ENCODE measurements at regions not wholly inside any gene's neighbourhood (a gene's known extent, or its start where the extent isn't known, plus 50 kb on each side); places are given as distances from the start of the nearest gene placed in this dataset.

GRCh38 chr7:67847092-67847787 is 850.6 kb downstream of the TYW1 start:
- TF ChIP-seq, protein P1, sequence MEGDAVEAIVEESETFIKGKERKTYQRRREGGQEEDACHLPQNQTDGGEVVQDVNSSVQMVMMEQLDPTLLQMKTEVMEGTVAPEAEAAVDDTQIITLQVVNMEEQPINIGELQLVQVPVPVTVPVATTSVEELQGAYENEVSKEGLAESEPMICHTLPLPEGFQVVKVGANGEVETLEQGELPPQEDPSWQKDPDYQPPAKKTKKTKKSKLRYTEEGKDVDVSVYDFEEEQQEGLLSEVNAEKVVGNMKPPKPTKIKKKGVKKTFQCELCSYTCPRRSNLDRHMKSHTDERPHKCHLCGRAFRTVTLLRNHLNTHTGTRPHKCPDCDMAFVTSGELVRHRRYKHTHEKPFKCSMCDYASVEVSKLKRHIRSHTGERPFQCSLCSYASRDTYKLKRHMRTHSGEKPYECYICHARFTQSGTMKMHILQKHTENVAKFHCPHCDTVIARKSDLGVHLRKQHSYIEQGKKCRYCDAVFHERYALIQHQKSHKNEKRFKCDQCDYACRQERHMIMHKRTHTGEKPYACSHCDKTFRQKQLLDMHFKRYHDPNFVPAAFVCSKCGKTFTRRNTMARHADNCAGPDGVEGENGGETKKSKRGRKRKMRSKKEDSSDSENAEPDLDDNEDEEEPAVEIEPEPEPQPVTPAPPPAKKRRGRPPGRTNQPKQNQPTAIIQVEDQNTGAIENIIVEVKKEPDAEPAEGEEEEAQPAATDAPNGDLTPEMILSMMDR (IDR thresholded peaks at IDR 0.05; ENCODE audit: insufficient read depth, low read depth, low read length, missing control alignments): no peak
- DNase-seq (ENCODE audit: low read depth): no peak
- H3K4me3 ChIP-seq (ENCODE audit: low read depth, low read length): no peak overlapping the region

GRCh38 chr7:67854221-67855178 is 857.9 kb downstream of the TYW1 start:
- TF ChIP-seq, protein P1 (IDR thresholded peaks at IDR 0.05; ENCODE audit: insufficient read depth, low read depth, low read length, missing control alignments): no peak
- DNase-seq (ENCODE audit: low read depth): no peak
- H3K4me3 ChIP-seq (ENCODE audit: low read depth, low read length): no peak overlapping the region

DNA sequence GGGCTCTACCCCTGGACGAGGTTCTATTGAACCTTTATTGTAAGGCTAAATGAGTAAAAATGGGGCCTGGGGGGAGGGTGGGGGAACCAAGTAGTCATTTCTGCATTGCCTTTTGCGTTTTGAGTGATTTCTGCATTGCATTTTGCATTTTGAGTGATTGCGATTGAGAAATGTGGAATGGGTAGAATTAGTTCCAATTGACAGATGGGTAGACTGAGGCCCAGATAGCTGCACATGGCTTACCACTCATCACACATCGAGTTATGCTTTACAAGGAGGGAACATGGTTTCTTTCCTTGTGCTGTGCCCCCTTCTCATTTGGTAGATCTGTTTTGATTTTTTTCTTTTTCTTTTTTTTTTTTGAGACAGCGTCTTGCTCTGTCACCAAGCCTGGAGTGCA is 858.7 kb downstream of the TYW1 start:
- H3K4me3 ChIP-seq (ENCODE audit: low read depth, low read length): no peak overlapping the region
- TF ChIP-seq, protein P1 (IDR thresholded peaks at IDR 0.05; ENCODE audit: insufficient read depth, low read depth, low read length, missing control alignments): no peak
- no peak for DNase-seq (ENCODE audit: low read depth)

DNA sequence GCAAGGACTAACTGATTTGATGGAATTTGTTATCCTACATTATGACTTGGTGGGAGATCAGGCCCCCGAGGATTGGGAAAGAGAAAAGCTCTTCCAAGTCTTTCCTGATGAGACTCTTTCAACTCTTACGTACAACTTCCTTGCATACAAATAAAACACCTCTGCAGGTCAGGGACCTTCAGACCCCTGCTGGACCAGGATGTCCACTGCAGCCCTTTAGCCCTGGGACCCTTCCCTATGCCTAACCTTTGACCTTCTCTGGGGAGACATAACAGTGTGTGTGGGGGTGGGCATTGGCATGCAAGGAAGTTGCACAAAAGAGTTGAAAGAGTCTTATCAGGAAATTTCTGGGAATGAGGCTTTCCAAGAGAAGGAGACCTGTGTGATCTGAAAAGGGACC is 859.4 kb downstream of the TYW1 start:
- no peak overlapping the region for H3K4me3 ChIP-seq (ENCODE audit: low read depth, low read length)
- TF ChIP-seq, protein P1 (IDR thresholded peaks at IDR 0.05; ENCODE audit: insufficient read depth, low read depth, low read length, missing control alignments): no peak
- no peak for DNase-seq (ENCODE audit: low read depth)

GRCh38 chr7:67857698-67858097 is 861.1 kb downstream of the TYW1 start:
- TF ChIP-seq, protein P1 (IDR thresholded peaks at IDR 0.05; ENCODE audit: insufficient read depth, low read depth, low read length, missing control alignments): no peak
- no peak for DNase-seq (ENCODE audit: low read depth)
- no peak overlapping the region for H3K4me3 ChIP-seq (ENCODE audit: low read depth, low read length)

GRCh38 chr7:67858931-67859330 is 862.3 kb downstream of the TYW1 start:
- DNase-seq (ENCODE audit: low read depth): no peak
- TF ChIP-seq, protein P1 (IDR thresholded peaks at IDR 0.05; ENCODE audit: insufficient read depth, low read depth, low read length, missing control alignments): no peak

More at GRCh38 chr7:67858931-67859330, 862.3 kb downstream of the TYW1 start:
- no peak overlapping the region for H3K4me3 ChIP-seq (ENCODE audit: low read depth, low read length)

Data from GM12865 (cell line).